OCI-LY7 (cell line): ENCODE measurements at regions not wholly inside any gene's neighbourhood (a gene's known extent, or its start where the extent isn't known, plus 50 kb on each side); places are given as distances from the start of the nearest gene placed in this dataset.

ENCODE experiments used
- CTCF ChIP-seq: fragments of 200-600 bp; sonication (generic); conservative IDR thresholded peaks from 2 replicates; pipeline ENCODE4 v1.5.1; 2014; ENCODE audit warnings: mild to moderate bottlenecking, antibody characterized with exemption, low read length, moderate library complexity, mixed read lengths
- EZH2phosphoT487 ChIP-seq: fragments of 200-600 bp; sonication (generic); IDR thresholded peaks from 2 replicates; pipeline ENCODE4 v1.6.1; 2018; ENCODE audit warnings: low read depth, borderline replicate concordance, mild to moderate bottlenecking, mixed run types, antibody characterized with exemption, low read length, moderate library complexity, mixed read lengths

- TF ChIP-seq CTCF (no peak), EZH2phosphoT487 (no peak)
These were observed 1439.9 kb upstream of the CELF2 start for GRCh38 chr10:9577746-9578145.
